ENCODE measurements at regions not wholly inside any gene's neighbourhood (a gene's known extent, or its start where the extent isn't known, plus 50 kb on each side); places are given as distances from the start of the nearest gene placed in this dataset.
A peak's percentile ranks its signal among the peaks of the same experiment; 100 is the strongest.

- DNase-seq: peak in 1 of 4 experiments; percentile 24
These were observed 684.9 kb downstream of the TRAM1L1 start for GRCh38 chr4:116400480-116400879.

DNA sequence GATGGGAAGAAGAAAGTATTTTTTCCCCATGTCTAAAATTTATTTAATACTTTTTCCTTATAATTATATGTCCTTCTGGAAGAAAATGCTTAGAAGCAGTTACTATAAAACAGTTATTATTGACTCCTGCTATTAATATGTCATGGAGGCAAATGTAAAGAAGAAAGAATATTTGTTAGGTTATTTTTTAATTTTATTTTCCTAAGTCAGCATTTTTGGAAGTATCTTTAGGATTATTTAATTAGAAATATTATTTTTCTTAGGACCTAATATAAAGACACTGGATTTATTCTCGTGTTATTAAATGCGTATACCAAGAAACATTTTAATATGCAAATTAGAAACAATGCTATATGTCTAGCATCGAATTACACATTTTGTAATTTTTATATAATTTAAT, 687.7 kb downstream of the TRAM1L1 start:
- no peak for DNase-seq

- no peak for DNase-seq
These were observed 688.1 kb downstream of the TRAM1L1 start for GRCh38 chr4:116397291-116397690.

DNA sequence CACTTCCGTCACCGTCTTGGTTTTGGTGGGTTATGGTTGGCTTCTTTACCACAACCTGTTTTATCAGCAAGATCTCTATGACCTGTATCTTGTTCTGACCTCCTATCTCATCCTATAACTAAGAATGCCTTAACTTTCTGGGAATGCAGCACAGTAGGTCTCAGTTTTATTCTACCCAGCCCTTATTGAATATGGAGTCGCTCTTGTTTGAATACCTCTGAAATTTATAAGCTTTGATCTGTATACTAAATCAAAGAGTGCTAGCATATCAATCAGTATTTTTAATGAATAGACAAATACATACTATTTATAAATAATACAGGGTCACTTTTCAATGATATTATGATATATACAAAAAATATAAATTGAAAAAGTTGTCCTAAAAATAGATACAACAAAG, 690.0 kb downstream of the TRAM1L1 start:
- DNase-seq: no peak

DNA sequence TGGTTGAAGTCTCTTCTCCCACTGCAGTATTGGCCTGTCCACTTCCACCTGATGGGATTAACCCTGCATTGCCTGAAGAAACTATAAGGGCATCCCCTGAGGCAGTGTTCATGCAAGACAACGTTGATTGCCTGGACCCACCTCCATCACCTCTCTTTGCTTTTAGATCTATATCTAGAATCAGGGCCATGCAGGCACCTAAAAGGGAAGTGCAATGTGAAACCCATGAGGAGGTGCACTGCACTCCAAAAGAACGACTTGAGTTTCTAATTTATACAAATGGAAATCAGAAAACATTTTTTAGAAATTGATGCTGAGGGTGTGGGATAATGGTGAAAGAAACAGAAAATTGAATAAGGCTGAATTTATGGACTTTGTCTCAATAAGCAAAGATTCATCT, 694.4 kb downstream of the TRAM1L1 start:
- no peak for DNase-seq

DNA sequence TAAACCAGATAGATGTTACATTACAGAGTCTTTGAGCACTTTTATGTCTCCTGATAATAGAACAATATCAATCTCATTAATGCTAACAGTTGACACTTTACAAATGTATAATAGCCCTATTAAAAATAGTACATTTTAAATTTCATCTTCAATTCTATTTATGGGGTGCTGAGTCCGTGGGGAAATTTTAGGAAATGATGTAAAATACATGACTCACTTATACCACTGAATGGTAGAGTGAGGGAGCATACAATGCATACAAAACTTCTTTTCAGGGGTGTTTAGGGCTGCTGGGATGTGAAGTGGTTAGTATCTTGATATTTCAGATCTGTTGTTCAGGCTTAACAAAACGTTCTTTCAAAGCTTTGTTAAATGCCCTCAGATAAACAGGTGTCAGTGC, 696.2 kb downstream of the TRAM1L1 start:
- DNase-seq: peak in 2 of 4 experiments; percentile 7 to 13

DNA sequence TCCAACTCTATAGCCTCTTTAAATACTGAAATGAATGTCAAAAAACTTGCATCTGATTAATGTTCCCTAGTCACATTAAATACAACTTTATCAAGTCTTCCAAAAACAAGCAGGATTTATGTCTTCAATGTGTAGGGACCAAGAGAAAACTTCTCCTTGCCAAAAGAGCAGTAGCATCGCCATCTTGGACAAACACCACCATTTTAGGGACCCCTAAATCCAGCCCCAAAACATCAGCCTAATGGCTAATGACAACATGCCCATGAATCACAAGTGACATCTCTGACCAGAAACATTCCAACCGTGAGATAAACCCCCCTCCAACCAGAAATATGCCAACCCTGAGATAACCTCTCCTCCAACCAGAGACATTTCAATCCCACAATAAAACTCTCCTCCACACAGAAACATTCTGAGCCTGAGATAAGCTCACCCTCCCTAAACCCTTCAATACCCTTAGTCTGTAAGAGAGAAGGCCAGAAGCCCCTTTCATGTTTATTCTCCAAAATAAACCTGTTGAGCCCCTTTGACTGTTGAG, 697.4 kb downstream of the TRAM1L1 start:
- no peak for DNase-seq

DNA sequence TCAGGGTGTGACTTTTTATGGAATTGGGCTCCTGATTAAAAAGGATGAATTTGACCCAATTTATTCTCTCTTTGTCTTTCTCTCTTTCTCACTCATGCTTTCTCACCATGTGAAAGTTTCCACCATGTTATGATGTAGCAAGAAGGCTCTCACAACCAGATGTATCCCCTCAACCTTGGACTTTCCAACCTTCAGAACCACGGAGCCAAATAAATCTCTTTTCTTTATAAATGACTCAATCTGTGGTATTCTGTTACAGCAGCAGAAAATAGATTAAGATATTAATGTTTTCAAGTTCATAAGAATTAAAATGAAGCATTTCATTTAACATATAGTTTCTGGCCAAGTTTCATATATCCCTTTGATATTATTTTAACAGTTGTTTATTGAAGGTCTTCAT, 698.5 kb downstream of the TRAM1L1 start:
- DNase-seq: no peak

- no peak for DNase-seq
These were observed 699.8 kb downstream of the TRAM1L1 start for GRCh38 chr4:116385583-116385982.

DNA sequence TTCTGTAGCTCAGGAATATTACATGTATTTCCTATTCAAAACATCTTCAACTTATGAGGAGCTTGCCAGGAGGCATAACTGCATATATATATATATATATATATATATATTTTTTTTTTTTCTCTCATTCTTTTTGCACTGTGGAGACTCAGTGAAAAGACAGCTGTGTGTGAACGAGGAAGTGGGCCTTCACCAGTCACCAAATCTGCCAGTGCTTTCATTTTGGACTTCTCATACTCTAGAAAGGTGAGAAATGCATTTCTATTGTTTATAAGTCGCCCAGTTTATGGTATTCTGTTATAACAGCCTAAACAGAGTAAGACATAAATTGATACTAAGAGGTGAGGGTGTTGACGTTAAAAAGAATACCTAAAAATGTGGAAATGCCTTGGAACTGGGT, 710.6 kb downstream of the TRAM1L1 start:
- no peak for DNase-seq

GRCh38 chr4:116362583-116362982, 722.8 kb downstream of the TRAM1L1 start:
- no peak for DNase-seq

GRCh38 chr4:116361790-116362189, 723.6 kb downstream of the TRAM1L1 start:
- peak in 2 of 4 experiments; percentile 17 to 32 for DNase-seq

DNA sequence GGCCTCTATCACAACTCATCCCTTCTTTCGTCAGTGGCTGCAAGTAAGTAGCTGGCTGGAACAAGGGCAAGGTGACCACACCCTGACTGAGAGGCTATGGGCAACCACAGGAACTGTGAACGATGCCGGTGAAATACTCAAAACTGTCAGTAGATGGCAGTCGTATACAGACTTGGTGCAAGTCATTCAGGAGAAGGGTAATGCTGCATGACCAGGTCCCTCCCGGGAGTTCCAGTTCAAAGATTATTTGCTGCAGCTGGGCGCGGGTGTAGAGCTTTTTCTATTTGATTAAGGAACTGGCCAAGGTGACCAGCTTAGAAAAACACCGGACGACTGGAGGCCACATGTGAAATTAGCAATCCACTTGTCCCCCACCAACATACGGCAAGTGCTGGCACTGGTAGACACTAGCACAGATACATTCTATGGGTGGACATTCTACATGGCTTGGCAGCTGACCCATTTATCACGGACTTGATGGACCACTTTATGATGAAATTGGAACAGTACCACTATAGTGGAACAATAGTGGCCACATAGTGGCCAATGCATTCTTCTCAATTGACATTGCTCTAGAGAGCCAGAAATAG, 726.6 kb downstream of the TRAM1L1 start:
- DNase-seq: peak; percentile 83 to 91 (median 84)

- no peak for DNase-seq
These were observed 727.6 kb downstream of the TRAM1L1 start for GRCh38 chr4:116357758-116358157.

DNA sequence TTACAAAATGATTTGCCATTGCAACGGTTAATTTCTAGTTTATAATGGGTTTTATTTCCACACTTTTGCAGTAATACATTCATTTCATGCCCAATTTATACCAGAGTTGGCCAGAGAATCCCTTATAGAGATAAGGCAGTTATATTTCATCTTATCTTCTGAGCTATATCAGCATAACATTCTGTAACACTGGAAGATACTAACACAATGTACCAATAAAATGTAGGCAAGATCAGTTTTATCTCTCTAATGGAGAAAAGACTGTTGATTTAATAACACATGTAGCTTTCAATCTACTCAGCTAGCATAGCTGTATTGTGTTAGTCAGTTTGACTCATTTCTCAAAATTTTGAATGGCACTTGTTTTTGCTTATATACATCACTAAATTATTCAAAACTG, 738.6 kb downstream of the TRAM1L1 start:
- no peak for DNase-seq

- DNase-seq: peak; percentile 26 to 62 (median 60)
These were observed 741.6 kb downstream of the TRAM1L1 start for GRCh38 chr4:116343809-116344208.

DNA sequence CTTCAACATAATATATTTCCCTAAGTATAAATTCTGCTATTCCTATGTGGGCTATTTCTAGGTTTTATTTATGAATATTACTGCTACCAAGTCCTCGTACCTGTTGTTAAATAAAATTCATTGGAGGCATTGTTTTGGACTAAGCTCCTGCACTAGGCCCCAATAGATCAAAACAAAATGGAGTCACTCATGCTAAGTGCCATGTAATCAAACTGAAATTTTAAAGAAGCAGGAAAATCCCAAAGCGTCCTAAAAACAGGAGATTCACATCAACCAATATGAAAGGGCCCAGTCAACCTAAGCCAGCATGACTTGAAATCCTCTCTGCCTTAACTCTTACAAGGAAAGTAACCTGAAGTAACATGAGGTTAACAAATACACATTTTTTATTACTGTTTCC, 743.2 kb downstream of the TRAM1L1 start:
- DNase-seq: no peak

- no peak for DNase-seq
These were observed 752.9 kb downstream of the TRAM1L1 start for GRCh38 chr4:116332508-116332907.

DNA sequence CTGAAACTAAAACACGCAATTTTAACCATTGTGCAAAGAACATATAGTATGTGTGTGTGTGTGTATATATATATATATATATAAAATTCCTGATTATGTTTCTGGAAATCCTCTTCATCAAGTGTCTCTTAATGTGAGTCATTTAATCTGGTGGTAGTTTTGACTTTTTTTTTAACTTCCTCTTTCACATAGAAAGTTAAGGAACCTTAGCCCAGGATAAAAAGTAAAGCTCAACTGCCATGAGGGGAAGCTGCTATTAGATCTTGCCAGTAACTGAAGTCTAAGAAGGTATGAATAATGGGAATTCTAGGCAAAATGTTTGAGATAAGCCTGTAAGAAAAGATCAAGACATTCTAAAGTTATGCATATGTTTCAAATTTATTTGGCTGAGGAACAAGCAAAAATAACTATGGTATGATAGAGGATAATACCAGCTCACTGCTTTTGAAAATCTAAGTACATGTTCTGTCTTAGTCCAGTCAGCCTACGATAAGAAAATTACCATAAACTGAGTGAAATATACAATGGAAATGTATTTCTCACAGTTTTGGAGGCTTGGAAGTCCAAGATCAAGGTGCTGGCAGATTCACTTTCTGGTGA, 757.0 kb downstream of the TRAM1L1 start:
- peak; percentile 5 to 61 (median 34) for DNase-seq

DNA sequence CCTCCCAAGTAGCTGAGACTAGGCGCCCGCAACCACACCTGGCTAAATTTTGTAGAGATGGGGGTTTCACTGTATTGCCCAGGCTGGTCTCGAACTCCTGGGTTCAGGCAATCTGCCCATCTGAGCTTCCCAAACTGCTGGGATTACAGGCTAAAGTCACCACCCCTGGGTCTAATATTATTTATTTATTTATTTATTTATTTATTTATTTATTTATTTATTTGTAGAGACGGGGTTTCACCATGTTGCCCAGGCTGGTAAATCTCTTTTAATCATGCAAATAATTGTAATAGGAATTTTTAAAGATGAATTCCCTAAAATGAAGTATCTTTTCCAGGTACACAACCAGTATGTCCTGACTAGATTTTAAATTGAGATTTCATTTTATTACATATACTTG, 761.8 kb downstream of the TRAM1L1 start:
- DNase-seq: no peak

GRCh38 chr4:116321471-116321870, 763.9 kb downstream of the TRAM1L1 start:
- DNase-seq: no peak

- no peak for DNase-seq
These were observed 764.5 kb downstream of the TRAM1L1 start for GRCh38 chr4:116320859-116321258.

DNA sequence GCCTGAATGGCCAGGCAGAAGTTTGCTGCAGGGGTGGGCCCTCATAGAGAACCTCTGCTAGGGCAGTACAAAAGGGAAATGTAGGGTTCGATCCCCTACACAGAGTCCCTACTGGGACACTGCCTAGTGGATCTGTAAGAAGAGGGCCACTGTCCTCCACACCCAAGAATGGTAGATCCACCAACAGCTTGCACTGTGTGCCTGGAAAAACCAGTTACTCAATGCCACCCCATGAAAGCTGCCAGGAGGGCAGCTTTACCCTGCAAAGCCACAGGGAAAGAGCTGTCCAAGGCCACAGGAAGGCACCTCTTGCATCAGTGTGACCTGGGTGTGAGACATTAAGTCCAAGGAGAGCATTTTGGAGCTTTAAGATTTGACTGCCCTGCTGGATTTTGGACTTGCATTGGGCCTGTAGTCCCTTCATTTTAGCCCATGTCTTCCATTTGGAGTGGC, 781.6 kb downstream of the TRAM1L1 start:
- no peak for DNase-seq

GRCh38 chr4:116302990-116303735, 782.2 kb downstream of the TRAM1L1 start:
- DNase-seq: no peak
